ENCODE measurements at regions not wholly inside any gene's neighbourhood (a gene's known extent, or its start where the extent isn't known, plus 50 kb on each side); places are given as distances from the start of the nearest gene placed in this dataset.

- Histone ChIP-seq H3K4me1 (no peaks in the 10 kb centered on the region), H3K27me3 (no peaks in the 10 kb centered on the region), H3K27ac (no peak overlapping the region), H3K36me3 (no peaks in the 10 kb centered on the region), H3K4me3 (replicated peaks in 1 of 3) (no peak overlapping the region), H3K9me3 (no peaks in the 10 kb centered on the region)
- intact Hi-C loops (cut with DNase I), result no loop called here
- 76 to 97% methylated on average over 1 of the region's 1 CpG for WGBS, 2 donors
- DNase-seq, result no peak
- TF ChIP-seq POLR2A (IDR thresholded peaks at IDR 0.05), result no peak
- no peak for TF ChIP-seq CTCF (IDR thresholded peaks at IDR 0.05)
These were observed 212.3 kb downstream of the HHIPL2 start for GRCh38 chr1:222335586-222335985.

DNA sequence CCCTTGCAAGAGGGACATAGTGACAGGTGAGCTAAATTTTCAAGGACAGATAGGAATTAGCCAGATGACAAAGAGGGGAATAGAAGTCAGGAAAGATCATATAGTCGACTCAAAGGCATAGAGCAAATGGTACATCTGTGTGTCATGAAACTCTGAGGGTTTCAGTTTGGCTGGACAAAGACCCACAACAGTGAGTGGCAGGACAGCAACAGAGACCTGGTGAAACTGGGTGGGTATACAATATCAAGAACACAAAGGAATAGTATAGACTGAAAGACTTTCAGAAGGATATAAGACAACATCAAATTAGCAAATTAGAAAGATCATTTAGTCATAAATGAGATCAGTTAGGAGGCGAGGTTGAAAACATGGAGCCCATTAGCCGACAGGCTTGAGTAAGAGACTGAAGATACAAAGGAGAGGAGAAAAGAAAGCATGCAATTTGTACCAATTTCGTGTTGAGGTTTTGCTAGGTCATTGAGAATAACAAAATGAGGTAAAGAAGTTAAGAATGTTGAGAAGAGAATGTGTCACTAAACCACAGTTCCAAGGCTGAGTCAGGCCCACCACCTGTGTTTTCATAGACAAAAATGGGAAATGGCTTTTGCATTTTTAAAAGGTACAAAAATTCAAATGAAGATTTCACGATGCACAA lies 213.8 kb downstream of the HHIPL2 start:
- no peak overlapping the region for H3K27ac ChIP-seq
- H3K9me3 ChIP-seq, result no peaks in the 10 kb centered on the region
- no peaks in the 10 kb centered on the region for H3K36me3 ChIP-seq
- H3K27me3 ChIP-seq, result no peaks in the 10 kb centered on the region
- H3K4me3 ChIP-seq (replicated peaks in 1 of 3), result no peak overlapping the region
- no peak for DNase-seq
- TF ChIP-seq CTCF (IDR thresholded peaks at IDR 0.05), result no peak
- no peak for TF ChIP-seq POLR2A (IDR thresholded peaks at IDR 0.05)
- no peaks in the 10 kb centered on the region for H3K4me1 ChIP-seq
- intact Hi-C loops (cut with DNase I), result no loop called here
- 88 to 89% methylated on average over 5 of the region's 5 CpGs for WGBS, 2 donors

DNA sequence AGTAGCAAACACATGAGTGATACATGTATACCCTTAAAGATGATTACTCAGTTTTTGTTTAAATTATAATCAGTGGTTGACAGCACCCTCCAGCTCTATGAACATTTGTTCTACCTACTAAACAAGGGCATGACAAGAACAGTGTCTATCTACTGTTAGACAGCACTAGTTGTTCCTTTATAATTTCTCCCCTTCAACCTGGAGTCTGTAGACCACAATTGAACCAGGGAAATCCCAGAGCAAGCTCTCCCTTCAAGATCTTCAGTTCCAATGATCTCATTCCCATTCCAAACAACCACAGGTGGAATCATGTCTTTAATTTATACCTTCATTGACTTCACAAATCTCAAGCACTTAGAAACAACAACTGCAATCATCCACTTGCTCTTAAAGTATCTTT lies 216.1 kb downstream of the HHIPL2 start:
- Histone ChIP-seq H3K4me3 (replicated peaks in 1 of 3) (no peak overlapping the region), H3K27me3 (no peaks in the 10 kb centered on the region), H3K36me3 (no peaks in the 10 kb centered on the region), H3K27ac (no peak overlapping the region), H3K9me3 (no peaks in the 10 kb centered on the region), H3K4me1 (no peaks in the 10 kb centered on the region)
- intact Hi-C loops (cut with DNase I), result no loop called here
- DNase-seq, result no peak
- TF ChIP-seq POLR2A (IDR thresholded peaks at IDR 0.05), result no peak
- no peak for TF ChIP-seq CTCF (IDR thresholded peaks at IDR 0.05)

GRCh38 chr1:222331340-222331739 lies 216.6 kb downstream of the HHIPL2 start:
- no peaks in the 10 kb centered on the region for H3K4me1 ChIP-seq
- H3K27ac ChIP-seq, result no peak overlapping the region
- 75 to 83% methylated on average over 1 of the region's 1 CpG for WGBS, 2 donors
- TF ChIP-seq CTCF (IDR thresholded peaks at IDR 0.05), result no peak
- TF ChIP-seq POLR2A (IDR thresholded peaks at IDR 0.05), result no peak
- no peaks in the 10 kb centered on the region for H3K27me3 ChIP-seq
- H3K4me3 ChIP-seq (replicated peaks in 1 of 3), result no peak overlapping the region
- H3K36me3 ChIP-seq, result no peaks in the 10 kb centered on the region
- no peaks in the 10 kb centered on the region for H3K9me3 ChIP-seq
- intact Hi-C loops (cut with DNase I), result no loop called here
- no peak for DNase-seq

DNA sequence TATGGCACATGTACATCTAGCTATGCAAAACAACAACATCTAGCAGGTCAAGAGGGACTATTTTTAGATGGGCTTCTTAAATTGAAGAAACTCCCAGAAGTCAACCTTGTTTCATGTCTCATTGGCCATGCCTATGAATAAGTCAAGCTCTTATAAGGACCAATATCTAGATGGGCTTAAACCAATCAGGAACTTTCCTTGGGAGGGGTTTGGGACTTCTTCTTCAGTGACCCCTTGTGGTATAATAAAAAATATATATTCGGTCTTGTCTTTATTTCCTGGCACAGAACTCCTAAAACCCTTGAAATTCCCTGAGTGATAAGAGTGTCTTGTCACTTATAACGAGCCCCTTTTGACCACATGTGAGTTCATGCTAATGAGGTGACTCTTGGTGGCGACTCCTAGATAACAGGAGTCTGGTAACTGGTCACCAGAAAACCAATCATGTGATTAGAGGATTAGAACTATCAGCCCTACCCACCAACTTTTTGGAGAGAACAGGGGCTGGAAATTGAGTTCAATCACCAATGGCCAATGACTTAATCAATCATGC lies 218.3 kb downstream of the HHIPL2 start:
- WGBS, 2 donors, result 75 to 76% methylated on average over 3 of the region's 3 CpGs
- no peaks in the 10 kb centered on the region for H3K4me1 ChIP-seq
- H3K9me3 ChIP-seq, result no peaks in the 10 kb centered on the region
- no peaks in the 10 kb centered on the region for H3K27me3 ChIP-seq
- DNase-seq, result no peak
- H3K27ac ChIP-seq, result no peak overlapping the region
- TF ChIP-seq CTCF (IDR thresholded peaks at IDR 0.05) (no peak), POLR2A (IDR thresholded peaks at IDR 0.05) (no peak)
- no peaks in the 10 kb centered on the region for H3K36me3 ChIP-seq
- intact Hi-C loops (cut with DNase I), result no loop called here
- no peak overlapping the region for H3K4me3 ChIP-seq (replicated peaks in 1 of 3)
